Erythroblast (primary cell): ENCODE measurements at regions not wholly inside any gene's neighbourhood (a gene's known extent, or its start where the extent isn't known, plus 50 kb on each side); places are given as distances from the start of the nearest gene placed in this dataset.

Experiments used
- GATA1 ChIP-seq: IDR thresholded peaks from 2 replicates; pipeline ENCODE4 v1.6.1; 2011; ENCODE audit warnings: low read depth, mild to moderate bottlenecking, control low read depth, low read length, moderate library complexity
- POLR2A ChIP-seq: IDR thresholded peaks from 2 replicates; pipeline ENCODE4 v1.6.1; 2011; ENCODE audit warnings: mild to moderate bottlenecking, low read length

- TF ChIP-seq POLR2A (no peak), GATA1 (no peak)
These were observed 234.2 kb upstream of the NETO1 start for GRCh38 chr18:73101977-73102376.
